Endometrium (tissue), 2 donors: ENCODE measurements at regions not wholly inside any gene's neighbourhood (a gene's known extent, or its start where the extent isn't known, plus 50 kb on each side); places are given as distances from the start of the nearest gene placed in this dataset.

Experiments used
- FAIRE-seq: peaks from 2 replicates; lab custom pipeline; 2012; peaks lifted over from hg19 to GRCh38; lab: Jason Lieb, UNC
- donor health status: control.
- donor health status: control.

DNA sequence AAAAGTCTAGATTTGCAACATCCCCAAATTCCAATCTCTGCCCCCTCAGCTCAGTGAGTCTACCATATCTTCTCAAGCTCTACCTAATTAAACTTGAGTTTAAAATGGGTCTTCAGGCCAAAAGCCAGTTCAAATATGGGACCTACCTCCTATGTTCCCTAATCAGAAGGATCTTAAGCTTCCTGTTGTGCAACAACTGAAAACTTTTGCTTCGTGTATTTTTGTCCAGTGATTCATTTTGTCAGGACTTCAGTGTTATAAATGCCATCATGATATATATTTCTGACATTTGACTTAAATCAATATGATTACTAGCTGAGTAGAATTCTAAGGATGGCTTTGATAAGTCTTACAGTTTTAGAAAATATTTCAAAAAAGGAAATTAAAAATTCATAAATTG, 622.6 kb upstream of the PTCHD4 start:
- FAIRE-seq = no peak

DNA sequence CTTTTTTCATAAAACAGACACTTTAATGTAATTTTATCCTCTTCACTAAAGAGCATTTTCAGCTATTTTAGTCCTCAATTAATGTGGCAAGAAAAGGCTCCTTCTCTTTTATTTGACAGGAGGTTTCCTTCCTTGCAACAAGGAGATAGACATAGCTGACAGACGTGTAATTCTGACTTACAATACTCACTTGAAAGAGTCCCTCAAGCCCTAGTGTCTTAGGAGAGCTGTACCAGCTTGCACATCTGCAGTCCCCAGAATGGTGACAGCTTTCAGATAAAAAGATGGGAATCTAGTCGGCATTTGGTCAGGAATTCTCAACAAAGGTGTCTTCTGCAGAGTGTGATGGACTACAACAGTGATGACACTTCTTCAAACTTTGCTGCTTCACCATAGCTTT, 603.7 kb upstream of the PTCHD4 start:
- FAIRE-seq = no peak

DNA sequence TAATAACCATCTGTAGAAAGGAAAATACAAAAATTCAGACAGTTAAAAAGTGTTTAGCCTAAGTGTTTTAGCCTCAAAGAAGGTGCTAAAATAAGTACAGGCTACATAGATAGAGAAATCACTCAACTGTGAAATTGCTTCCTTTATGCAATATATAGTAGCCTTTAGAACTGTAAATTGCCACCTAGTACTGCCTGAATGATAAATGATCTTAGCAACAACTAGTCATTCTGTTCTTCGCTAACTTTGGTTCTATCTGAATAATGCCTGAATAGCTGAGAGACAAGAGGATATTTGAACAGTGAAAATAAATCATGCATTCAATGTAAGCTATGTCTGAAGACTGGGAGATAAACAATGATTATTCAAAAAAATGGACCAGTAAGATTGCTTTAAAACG, 603.3 kb upstream of the PTCHD4 start:
- no peak for FAIRE-seq

DNA sequence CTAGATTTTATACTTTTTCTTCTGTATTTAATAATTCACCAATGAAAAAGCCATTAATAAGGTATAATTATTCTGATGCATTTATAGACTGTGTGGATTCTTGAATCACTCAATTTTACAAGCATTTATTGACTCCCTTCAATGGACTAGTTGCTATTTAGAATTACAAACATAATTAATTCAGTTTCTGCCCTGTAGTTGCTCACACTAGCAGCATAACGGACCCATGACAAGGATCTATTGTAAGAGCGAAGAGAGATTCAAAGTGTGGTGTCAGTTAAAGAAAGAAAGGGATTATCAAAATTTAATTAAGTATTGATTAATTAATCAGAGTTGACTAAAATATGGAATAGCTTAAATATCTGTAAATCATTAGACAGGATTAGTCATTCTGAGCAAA, 602.6 kb upstream of the PTCHD4 start:
- FAIRE-seq = no peak

DNA sequence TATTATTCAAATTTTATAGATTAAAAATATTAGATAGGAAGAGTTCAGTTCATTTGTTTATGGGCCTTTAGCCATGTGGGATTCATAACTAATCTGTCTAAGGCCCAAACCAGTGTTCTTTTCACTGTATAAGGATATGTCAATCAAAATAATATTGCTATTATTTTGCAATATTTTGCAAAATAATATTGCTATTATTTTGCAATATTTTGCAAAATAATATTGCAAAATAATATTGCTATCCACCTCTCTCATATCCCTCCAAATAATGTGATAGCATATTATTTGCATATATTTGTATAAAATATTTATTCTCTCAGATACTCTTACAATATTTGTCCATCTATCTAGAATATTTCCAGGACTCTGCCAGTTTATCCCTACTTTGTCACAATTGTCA, 595.3 kb upstream of the PTCHD4 start:
- no peak for FAIRE-seq

DNA sequence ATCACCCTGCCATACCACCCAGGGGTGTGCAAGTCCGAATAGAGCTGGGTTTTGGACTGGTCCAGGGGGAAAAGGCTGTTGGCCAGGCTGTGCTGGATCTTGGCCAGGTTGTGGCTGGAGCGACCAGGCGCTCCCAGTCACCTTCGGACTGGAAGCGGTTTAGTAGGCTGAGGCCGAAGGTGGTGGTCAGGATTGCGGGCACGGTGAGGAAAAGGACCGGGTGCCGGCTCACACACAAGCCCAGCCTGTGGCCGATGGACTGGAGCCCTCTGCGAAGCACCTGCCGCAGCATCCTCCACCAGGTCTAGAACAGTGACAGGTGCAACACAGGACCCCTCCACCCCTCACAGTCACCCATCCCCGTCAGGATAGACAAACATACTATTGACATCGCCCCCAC, 590.6 kb upstream of the PTCHD4 start:
- no peak for FAIRE-seq

DNA sequence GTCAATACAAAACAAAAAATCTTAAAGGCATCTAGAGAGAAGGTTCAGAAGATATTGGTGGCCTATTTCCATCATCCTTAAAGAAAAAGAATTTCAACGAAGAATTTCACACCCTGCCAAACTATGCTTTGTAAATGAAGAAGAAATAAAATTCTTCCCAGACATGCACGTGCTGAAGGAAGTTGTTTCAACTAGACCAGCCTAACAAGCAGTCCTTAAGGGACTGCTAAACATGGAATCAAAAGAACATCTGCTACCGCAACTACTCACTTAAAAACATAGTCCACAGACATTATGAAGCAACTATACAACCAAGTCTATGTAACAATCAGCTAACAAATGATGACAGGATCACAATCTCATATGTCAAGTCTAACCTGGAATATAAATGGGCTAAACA, 584.9 kb upstream of the PTCHD4 start:
- FAIRE-seq = no peak

DNA sequence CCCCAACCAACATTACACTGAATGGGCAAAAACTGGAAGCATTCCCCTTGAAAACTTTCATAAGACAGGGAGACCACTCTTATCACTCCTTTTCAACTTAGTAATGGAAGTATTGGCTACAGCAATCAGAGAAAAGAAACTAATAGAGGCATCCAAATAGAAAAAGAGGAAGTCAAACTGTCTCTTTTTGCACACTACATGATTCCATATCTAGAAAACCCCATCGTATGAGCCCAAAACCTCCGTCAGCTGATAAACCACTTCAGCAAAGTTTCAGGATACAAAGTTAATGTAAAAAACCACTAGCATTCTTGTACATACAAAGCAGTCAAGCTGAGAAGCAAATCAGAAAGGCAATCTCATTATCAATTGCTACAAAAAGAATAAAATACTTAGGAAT, 580.4 kb upstream of the PTCHD4 start:
- FAIRE-seq = no peak

DNA sequence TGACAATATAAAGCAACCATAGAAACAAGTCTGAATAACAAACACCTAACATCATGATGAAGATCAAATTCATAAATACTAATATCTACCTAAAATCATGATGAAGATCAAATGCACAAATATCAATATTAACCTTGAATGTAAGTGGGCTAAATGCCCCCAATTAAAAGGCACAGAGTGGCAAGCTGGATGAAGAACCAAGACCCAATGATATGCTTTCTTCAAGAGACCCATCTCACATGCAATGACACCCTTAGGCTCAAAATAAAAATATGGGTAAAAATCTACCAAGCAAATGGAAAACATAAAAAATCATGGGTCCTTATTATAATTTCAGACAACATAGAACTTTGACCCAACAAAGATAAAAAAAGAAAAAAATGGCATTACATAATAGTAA, 578.5 kb upstream of the PTCHD4 start:
- no peak for FAIRE-seq

DNA sequence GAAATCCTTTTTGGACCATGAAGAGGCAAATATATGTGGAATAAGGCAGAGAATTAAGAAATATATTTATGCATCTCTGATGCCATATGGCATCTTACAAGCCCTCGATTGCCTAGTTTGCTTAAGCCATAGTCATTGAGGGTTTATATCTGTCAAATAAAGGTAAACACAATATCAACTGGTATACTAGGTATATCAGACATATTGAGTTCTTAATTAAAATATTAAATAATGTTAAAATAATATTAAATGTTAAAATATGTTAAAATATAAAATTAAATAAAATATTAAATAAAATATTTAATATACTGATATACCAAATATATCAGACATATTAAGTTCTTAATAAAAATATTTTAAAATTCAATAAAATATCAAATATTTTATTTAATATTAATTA, 567.4 kb upstream of the PTCHD4 start:
- no peak for FAIRE-seq

DNA sequence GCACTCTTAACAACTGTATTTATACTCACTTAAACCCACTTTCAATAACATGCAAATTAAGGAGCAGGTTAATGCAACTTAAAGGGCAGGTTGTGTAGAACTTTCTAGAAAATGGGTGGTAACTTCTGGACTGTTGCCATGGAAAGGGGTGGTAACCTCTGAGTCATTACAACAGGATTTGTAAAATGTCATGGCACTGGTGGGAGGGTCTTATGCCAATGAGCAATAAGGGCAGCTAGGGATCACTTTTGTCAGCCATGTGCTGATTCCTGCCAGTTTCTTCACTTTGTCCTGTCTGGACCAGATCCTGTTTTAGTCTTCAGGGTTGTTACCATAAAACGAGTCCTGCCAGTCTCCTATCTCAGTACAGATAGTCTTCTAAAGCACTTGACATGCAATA, 560.5 kb upstream of the PTCHD4 start:
- no peak for FAIRE-seq

DNA sequence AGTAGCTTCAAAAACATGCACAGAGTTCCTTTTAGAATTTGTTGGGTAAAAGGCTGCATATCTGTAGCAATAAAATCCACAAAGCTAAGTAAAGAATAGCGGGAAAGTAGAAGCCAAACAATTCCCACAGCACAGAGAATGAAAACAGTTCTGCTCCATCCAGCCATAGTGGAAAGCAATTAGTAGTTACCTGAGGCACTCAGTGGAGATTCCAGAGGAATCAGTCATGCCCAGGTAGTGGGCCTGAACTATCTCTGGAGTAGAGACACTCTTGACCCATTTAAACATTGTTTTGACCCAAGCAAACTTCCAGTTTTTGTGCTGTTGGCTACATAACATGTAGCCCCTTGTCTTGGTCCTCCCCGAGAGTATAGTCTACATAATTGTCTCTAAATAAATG, 559.5 kb upstream of the PTCHD4 start:
- FAIRE-seq = no peak

DNA sequence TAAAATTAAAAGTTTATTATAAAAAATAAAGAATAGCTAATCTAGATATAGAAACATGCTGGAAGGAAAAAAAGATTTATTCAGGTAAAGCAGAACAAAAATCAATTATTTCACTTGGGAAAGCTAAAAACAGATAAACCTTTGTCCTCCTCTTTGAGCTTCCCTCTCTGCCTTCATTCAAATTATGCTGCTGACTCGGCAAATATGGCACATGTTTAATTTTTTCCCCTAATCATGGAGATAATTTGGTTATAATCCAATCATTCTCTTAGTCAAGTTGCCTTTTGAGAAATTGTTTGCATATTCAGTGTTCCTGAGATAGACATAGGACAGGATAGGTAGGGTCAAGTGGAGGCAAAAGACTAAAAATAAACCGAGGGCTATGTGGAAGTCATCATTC, 556.8 kb upstream of the PTCHD4 start:
- FAIRE-seq = no peak

DNA sequence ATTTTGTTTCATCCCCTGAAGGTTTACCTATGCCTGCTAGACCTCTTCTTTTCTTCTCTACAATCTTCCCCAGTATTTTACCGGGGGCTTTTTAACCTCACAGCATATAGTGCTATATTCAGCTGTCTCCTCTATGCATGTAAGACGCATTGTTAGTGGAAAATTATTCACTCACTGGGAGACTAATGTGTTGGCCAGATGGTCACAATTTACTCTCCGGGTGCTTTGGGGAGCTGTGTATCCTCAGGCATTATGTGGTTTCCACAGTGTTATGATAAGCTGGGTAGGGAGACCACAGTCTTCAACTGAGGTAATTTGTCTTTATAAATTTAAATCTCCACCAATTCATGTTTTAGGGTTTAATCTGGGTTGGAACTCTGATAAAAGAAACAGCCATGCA, 553.8 kb upstream of the PTCHD4 start:
- FAIRE-seq = no peak

DNA sequence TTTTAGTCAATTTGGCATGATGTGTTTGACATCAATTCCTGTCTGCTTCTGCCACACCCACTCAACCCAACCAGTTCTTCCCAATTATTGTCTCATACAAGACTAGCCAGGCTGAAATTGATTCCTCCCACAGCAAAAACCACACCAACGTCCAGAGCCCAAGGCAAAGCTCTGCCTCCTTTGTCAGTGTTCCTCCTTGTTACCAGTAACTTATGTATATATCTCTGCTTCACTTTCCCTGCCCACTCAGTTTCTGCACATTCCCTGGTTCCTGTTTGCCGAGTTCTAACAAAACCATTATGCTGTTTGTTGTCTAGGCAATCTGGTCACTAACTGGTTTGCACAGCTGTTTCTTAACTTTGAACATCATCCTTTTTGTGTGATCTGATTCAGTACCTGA, 547.9 kb upstream of the PTCHD4 start:
- no peak for FAIRE-seq

DNA sequence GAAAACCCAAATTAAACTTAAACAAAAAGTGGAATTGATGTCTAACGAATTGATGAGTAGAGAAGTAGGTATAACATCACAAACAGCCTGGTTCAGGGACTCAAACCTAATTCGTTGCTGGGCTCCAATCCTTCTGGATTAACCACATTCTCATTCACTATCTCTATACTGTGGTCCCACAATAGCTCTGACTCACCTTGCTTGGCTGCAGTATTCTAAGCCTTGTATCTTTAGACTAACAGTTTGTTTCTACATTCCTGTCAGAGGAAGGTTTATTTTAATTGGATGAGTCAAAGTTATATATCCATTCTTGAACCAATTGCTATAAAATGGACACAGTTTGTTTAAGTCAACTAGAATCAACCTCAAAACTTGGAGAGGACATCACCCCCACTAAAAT, 530.5 kb upstream of the PTCHD4 start:
- no peak for FAIRE-seq

DNA sequence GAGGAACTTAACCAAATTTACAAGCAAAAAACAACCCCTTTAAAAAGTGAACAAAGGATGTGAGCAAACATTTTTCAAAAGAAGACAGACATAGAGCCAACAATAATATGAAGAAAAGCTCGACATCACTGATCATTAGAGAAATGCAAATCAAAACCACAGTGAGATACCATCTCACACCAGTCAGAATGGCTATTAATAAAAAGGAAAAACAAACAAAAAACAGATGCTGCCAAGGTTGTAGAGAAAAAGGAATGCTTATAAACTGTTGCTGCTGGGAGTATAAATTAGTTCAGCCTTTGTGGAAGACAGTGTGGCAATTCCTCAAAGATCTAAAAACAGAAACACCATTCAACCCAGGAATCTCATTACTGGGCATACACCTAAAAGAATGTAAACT, 527.8 kb upstream of the PTCHD4 start:
- peak; percentile 92 for FAIRE-seq

DNA sequence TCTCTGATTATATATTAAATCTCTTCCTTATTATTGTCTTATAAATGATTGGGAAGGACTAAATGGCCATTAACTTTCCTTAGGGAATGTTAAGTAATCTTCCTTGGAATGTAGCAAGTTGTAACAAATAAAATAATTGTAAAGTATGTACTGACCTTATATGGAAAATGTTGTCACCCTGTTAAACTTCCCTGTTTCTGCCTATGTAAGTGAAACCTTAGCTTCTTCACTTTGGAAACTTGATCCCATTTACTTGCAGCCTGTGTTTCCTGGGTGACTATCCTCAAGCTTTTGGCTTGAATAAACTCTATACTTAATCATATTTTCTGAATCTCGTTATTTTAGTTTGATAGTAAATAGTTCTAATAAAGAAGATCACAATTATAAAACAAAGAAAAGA, 519.5 kb upstream of the PTCHD4 start:
- no peak for FAIRE-seq

DNA sequence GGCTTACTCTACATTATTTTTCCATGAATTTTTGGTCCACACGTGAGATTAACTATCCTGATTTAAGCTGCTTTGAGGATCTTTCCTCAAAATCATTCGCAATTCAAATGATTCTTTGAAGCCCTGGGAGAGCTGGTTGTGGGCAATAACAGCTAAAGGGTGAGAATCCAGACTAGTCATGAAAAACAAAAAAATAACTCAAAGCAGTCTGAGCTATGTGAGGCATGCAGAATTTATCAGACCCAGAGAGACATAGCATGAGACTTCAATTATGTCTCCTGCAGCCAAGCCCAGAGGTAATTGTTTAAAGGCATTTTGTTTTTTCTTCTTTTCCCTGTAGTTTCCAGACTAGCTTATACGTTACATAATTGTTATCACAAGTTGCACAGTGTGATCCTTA, 517.3 kb upstream of the PTCHD4 start:
- FAIRE-seq = no peak

DNA sequence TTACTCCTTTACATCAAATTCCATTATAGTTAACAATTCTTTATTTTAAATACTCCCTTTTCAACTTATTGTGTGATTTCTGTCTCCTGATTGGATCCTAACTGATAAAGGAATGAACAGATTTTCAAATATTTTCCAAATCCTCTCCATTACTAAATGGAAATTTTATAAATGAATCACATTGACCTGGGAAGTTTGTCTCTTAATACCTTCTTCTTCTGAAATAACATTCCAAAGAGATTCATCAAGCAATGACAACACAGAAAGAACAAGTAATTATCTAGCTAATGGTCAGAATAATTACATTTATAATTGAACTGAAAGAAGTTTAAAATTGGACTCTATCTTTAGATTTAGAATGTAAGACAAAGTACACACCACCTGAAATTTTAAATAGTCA, 515.4 kb upstream of the PTCHD4 start:
- no peak for FAIRE-seq

DNA sequence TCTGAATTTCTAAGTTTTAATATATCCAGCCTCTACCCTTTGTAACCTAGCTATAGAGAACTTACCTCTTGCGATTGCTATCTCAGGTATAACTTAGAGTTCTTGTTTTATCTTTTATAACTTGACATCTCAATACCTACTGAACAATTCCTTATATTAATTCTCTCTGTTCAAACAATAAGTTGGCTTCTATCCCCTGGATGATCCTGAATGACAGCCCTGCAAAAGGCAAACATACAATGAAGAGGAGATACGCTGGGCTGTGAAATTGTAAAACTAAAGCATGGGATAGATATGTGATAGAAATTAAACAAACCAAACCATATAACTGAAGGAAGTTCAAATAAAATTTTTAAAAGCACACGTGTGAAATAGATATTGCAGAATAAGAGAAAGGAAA, 513.6 kb upstream of the PTCHD4 start:
- FAIRE-seq = no peak

DNA sequence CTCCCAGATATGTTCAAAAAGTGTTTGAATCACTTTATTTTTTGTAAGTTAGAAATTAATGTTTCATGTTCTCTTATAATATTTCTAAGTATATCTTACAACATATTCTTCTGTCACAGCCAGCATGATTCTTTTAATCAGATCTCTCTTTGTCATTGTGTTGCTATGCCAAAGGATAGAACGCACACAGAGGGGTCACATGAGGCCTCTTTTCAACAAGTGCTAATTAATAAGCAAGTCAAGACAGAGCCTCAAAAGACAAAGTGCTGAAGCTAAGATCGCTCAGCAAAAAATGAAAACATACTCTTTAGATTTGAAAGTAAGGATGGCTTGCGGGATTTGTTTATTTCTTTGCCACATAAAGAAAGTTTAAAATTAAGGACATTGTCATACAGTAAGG, 508.8 kb upstream of the PTCHD4 start:
- no peak for FAIRE-seq

DNA sequence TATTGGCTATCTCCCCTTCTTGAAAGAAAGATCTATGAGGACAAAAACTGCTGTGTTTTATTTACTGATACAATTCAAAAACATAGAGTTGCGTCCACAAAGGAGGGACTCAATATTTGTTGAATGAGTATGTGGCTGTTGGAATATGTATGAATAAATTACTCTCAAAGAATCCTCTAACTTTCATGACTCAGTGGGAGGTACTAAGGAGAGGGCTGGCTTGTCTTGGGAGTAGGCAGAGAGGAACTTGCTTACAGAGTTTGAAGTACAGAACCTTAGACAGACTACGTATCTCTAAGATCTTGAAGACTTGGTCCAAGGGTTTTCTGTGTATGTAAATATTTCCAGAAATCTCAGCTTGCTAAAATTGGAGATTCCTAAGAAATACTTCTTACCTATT, 504.0 kb upstream of the PTCHD4 start:
- FAIRE-seq = no peak

DNA sequence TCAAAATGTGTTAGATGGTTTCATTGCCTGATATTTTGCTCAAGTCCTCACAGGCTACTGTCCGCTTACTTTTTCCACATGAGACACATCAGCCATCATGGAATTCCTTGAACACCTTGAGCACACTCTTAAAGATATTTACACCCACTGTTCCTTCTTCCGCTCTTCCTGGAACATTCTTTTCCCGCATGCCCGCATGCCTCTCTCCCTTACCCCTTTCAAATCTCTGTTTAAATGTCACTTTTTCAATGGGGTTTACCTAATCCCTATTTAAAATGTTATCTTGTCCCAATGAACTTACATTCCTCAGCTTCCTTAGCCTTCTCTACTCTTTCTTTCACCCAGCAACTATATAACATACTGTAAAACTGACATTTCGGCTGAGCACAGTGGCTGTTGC, 503.3 kb upstream of the PTCHD4 start:
- no peak for FAIRE-seq

DNA sequence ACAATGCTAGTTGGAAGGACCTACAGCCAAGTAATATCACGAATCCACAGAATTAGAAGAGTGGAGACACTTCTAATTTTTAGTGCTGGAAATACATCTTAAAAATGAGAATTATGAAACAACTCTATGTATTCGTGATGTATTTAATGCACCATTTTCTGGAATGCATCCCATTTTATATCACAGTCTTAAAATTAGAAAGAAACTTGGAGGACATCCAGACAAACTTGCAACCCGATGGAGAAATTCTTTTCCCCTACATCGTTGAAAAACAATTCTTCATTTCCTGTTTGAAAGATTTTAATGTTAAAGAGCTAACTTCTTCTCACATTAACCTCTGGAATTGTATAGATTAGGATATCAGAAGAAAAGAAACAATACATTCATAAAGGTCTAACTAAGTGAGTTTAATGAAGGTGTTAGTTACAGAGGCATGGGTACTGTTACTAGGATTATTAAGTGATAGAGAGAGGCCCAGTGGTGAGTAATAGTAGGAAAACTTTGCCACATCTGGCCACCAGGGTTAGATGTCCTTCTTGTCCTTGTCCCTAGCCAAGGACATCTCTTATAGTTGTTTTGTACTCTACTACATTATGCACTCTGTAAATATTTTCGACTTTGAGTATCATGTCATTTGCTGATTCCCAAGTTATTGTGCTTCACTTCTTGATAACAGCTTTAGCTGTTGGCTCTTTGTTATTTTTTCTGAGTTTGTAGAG, 502.4 kb upstream of the PTCHD4 start:
- FAIRE-seq = no peak
